ENCODE measurements at regions not wholly inside any gene's neighbourhood (a gene's known extent, or its start where the extent isn't known, plus 50 kb on each side); places are given as distances from the start of the nearest gene placed in this dataset.

DNA sequence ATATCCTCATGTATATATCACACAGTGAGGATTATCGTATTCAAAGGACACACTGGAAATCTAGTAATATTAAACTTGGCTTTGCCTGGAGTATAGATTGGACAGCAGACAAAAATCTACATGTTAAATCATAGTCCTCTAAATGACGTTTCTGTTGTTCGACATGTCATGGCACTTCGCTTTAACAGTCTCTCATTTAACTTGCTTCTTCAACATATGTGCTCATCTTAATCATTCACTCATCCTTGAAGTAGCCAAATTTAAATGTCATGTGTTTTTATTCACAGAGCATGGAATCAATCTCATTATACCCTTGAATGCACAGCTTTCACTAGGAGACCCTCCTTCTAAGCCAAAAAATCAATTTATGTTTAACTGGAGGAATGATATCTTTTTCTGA lies 417.0 kb upstream of the CNTN6 start:
- no peak for DNase-seq
- Mint-ChIP-seq H3K4me3 (ENCODE audit: unreplicated experiment) (no peak overlapping the region), H3K27ac (ENCODE audit: unreplicated experiment) (no peak overlapping the region), H3K9me3 (ENCODE audit: unreplicated experiment) (no peaks in the 10 kb centered on the region), H3K27me3 (ENCODE audit: unreplicated experiment) (no peaks in the 10 kb centered on the region), H3K36me3 (ENCODE audit: unreplicated experiment) (peaks cover 4% of the 10 kb centered on the region), H3K4me1 (ENCODE audit: low read depth, unreplicated experiment) (no peaks in the 10 kb centered on the region)
- TF ChIP-seq, protein P1, sequence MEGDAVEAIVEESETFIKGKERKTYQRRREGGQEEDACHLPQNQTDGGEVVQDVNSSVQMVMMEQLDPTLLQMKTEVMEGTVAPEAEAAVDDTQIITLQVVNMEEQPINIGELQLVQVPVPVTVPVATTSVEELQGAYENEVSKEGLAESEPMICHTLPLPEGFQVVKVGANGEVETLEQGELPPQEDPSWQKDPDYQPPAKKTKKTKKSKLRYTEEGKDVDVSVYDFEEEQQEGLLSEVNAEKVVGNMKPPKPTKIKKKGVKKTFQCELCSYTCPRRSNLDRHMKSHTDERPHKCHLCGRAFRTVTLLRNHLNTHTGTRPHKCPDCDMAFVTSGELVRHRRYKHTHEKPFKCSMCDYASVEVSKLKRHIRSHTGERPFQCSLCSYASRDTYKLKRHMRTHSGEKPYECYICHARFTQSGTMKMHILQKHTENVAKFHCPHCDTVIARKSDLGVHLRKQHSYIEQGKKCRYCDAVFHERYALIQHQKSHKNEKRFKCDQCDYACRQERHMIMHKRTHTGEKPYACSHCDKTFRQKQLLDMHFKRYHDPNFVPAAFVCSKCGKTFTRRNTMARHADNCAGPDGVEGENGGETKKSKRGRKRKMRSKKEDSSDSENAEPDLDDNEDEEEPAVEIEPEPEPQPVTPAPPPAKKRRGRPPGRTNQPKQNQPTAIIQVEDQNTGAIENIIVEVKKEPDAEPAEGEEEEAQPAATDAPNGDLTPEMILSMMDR (IDR thresholded peaks at IDR 0.05; ENCODE audit: partially characterized antibody, unreplicated experiment) = no peak

DNA sequence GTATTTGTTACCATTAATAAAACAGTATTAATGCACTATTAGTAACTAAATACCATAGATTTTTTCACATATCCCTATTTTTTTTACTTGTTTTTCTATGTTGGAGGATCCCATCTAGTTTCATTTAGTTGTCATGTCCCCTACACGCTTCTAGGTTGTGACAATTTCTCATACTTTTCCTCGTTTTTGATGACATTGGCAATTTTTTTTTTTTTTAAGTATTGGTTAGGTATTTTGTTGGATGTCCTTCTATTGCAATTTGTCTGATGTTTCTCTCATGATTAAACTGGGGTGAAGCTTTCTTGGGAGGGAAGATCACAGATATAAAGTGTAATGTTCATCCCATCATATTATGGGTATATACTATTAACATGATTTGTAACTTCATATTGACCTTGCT lies 409.1 kb upstream of the CNTN6 start:
- no peak for DNase-seq
- TF ChIP-seq, protein P1 (IDR thresholded peaks at IDR 0.05; ENCODE audit: partially characterized antibody, unreplicated experiment) = no peak
- Mint-ChIP-seq H3K27me3 (ENCODE audit: unreplicated experiment) (no peaks in the 10 kb centered on the region), H3K36me3 (ENCODE audit: unreplicated experiment) (no peaks in the 10 kb centered on the region), H3K9me3 (ENCODE audit: unreplicated experiment) (no peaks in the 10 kb centered on the region), H3K4me1 (ENCODE audit: low read depth, unreplicated experiment) (no peaks in the 10 kb centered on the region), H3K4me3 (ENCODE audit: unreplicated experiment) (no peak overlapping the region), H3K27ac (ENCODE audit: unreplicated experiment) (no peak overlapping the region)

DNA sequence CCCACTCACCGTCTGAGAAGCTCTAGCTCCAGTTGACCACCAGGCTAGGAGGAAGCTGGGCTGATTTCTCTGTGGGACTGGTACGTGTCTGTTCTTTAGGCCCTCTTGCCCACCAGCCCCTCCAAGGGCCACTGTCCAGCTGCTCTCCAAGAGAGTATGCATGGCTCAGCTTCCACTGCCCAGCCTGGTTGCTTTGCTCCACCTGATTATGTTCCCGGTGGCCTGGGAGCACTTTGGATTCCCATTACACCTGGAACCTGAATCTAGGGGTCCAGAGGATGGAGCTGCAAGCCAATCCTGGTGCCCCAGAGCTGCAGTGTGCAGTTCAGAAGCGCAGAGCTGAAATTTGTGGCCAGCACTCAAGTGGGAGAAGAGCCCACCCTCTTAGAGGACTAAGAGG lies 402.1 kb upstream of the CNTN6 start:
- Mint-ChIP-seq H3K27me3 (ENCODE audit: unreplicated experiment) (no peaks in the 10 kb centered on the region), H3K4me1 (ENCODE audit: low read depth, unreplicated experiment) (no peaks in the 10 kb centered on the region), H3K4me3 (ENCODE audit: unreplicated experiment) (no peak overlapping the region), H3K9me3 (ENCODE audit: unreplicated experiment) (no peaks in the 10 kb centered on the region), H3K27ac (ENCODE audit: unreplicated experiment) (no peak overlapping the region), H3K36me3 (ENCODE audit: unreplicated experiment) (no peaks in the 10 kb centered on the region)
- TF ChIP-seq, protein P1 (IDR thresholded peaks at IDR 0.05; ENCODE audit: partially characterized antibody, unreplicated experiment) = no peak
- no peak for DNase-seq

DNA sequence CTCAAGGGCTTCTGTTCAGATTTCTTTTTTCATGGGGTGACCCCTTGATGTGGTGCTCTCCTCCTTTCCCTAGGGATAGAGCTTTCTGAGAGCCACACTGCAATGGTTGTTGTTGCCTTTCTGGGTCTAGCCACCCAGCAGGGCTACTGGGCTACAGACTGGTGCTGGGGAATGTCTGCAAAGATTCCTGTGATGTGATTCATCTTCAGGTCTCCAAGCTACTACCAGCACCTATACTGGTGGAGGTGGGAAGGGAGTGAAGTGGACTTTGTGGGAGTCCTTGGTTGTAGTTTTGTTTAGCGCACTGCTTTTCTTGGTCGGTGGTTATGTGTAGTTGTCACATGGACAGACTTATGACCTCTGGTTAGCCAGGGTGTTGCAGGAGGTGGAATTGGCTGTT lies 392.3 kb upstream of the CNTN6 start:
- H3K4me3 Mint-ChIP-seq (ENCODE audit: unreplicated experiment) = no peak overlapping the region
- TF ChIP-seq, protein P1 (IDR thresholded peaks at IDR 0.05; ENCODE audit: partially characterized antibody, unreplicated experiment) = no peak
- H3K27ac Mint-ChIP-seq (ENCODE audit: unreplicated experiment) = no peak overlapping the region
- no peaks in the 10 kb centered on the region for H3K4me1 Mint-ChIP-seq (ENCODE audit: low read depth, unreplicated experiment)
- no peaks in the 10 kb centered on the region for H3K27me3 Mint-ChIP-seq (ENCODE audit: unreplicated experiment)
- DNase-seq = no peak
- H3K36me3 Mint-ChIP-seq (ENCODE audit: unreplicated experiment) = no peaks in the 10 kb centered on the region
- no peaks in the 10 kb centered on the region for H3K9me3 Mint-ChIP-seq (ENCODE audit: unreplicated experiment)

DNA sequence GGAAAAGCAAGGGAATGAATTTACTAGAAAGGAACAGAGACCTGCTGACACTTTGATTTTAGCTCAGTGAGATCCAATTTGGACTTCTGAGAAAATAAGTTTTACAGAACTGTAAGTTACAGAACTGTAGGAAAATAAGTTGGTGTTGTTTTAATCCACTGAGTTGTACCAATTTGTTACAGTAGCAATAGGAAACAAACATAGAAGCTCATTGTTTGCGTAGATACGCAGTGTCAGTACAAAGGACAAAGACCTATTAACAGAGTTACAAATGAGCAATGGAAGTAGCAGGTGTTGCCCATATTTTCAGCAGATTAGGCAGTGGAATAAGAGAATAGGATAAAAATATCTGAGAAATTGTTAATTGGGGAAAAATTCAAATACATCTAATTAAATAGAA lies 385.8 kb upstream of the CNTN6 start:
- Mint-ChIP-seq H3K27me3 (ENCODE audit: unreplicated experiment) (no peaks in the 10 kb centered on the region), H3K27ac (ENCODE audit: unreplicated experiment) (no peak overlapping the region), H3K9me3 (ENCODE audit: unreplicated experiment) (no peaks in the 10 kb centered on the region), H3K4me3 (ENCODE audit: unreplicated experiment) (no peak overlapping the region), H3K4me1 (ENCODE audit: low read depth, unreplicated experiment) (no peaks in the 10 kb centered on the region), H3K36me3 (ENCODE audit: unreplicated experiment) (no peaks in the 10 kb centered on the region)
- DNase-seq = no peak
- TF ChIP-seq, protein P1 (IDR thresholded peaks at IDR 0.05; ENCODE audit: partially characterized antibody, unreplicated experiment) = no peak

All from glutamatergic neuron (in vitro differentiated cells).